ENCODE measurements at regions not wholly inside any gene's neighbourhood (a gene's known extent, or its start where the extent isn't known, plus 50 kb on each side); places are given as distances from the start of the nearest gene placed in this dataset.

- DNase-seq, result no peak
Measured at GRCh38 chr10:131636841-131637724, 263.7 kb upstream of the PPP2R2D start.

DNA sequence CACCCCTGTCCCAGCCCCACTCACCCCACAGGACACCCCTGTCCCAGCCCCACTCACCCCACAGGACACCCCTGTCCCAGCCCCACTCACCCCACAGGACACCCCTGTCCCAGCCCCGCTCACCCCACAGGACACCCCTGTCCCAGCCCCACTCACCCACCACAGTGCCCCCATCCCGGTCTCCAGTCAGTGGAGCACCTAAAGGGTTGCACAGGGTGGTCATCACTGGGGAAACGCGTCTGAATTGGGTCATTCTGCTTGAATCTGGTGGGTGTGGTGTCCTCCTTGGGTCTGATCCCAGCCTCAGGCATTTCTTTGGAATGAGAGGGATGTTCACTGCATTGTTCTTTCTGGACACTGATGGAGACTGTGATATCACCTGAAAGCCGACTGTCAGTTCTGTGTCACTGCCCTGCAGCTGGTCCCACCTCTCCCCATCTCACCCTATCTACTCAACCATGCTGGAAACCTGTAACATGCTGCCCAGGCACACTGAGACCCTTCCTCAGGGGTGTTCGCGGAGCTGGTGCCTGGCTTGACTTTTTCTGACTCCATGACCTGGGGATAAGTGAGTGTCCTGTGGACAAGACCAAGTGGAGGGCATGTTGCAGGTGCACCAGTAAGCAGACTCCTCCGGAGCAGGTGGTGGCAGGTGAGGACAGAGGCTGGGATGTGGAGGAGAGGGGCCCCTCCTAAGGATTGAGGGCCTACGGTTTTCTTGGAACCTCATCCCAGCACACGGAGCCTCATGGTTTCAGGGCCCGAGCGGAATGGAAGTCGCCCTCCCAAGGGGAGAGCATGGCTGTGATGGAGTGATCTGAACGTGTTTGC is 262.5 kb upstream of the PPP2R2D start:
- no peak for DNase-seq

GRCh38 chr10:131638880-131639278 is 261.9 kb upstream of the PPP2R2D start:
- no peak for DNase-seq

DNA sequence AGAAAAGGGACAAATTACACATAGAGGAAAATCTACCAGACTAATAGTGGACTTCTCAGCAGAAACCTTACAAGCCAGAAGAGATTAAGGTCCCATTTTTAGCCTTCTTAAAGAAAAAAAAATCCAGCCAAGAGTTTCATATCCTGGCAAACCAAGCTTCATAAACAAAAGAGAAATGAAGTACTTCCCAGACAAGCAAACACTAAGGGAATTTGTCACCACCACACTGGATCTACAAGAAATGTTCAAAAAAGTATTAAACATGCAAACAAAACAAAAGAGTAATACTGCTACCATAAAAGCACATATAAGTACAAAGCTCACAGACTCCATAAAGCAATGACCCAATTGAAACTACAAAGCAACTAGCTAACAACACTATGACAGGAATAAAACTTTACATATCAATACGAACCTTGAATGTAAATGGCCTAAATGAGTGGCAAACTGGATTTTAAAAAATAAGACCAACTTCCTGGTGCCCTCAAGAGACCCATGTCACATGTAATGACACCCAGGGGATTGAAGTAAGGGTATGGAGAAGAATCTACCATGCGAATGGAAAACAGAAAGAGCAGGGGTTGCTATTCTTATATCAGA is 260.7 kb upstream of the PPP2R2D start:
- DNase-seq, result no peak

GRCh38 chr10:131641231-131641630 is 259.6 kb upstream of the PPP2R2D start:
- no peak for DNase-seq

DNA sequence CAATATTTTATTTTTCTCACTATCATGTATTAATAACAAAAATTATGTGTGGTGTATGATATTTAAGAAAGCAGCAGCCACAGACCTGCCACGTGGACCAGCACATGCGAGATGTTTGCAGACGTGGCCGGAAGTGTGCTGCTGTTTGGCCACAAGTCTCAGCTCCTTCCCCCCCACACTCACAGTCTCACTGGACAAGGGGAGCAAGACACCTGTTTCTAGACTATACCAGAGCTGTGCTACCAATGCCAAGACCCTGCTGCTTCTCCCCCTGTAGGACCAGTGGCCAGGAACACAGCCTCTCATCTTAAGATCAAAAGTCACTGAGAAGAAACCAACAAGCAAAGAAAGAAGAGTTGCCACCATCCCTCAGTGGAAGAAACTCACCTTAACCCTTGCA is 258.9 kb upstream of the PPP2R2D start:
- DNase-seq, result no peak

DNA sequence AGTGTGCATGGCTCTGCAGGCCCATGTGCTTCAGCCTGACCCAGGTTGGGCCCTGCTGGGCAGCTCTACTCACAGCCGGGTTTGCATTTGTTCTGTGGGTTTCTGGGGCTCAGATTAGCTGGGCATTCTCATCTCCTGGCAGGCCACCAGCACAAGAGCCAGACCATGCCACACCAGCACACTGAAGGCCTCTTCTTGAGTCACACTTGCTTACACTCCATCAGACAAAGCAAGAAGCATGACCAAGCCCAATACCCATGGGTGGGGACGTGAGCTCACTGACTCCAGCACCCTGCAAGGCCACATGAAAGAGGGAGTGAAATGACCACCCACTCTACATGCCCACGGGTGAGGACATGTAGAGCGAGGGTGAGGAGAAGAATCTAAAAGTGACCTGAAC is 257.8 kb upstream of the PPP2R2D start:
- no peak for DNase-seq

GRCh38 chr10:131644289-131644688 is 256.5 kb upstream of the PPP2R2D start:
- no peak for DNase-seq

DNA sequence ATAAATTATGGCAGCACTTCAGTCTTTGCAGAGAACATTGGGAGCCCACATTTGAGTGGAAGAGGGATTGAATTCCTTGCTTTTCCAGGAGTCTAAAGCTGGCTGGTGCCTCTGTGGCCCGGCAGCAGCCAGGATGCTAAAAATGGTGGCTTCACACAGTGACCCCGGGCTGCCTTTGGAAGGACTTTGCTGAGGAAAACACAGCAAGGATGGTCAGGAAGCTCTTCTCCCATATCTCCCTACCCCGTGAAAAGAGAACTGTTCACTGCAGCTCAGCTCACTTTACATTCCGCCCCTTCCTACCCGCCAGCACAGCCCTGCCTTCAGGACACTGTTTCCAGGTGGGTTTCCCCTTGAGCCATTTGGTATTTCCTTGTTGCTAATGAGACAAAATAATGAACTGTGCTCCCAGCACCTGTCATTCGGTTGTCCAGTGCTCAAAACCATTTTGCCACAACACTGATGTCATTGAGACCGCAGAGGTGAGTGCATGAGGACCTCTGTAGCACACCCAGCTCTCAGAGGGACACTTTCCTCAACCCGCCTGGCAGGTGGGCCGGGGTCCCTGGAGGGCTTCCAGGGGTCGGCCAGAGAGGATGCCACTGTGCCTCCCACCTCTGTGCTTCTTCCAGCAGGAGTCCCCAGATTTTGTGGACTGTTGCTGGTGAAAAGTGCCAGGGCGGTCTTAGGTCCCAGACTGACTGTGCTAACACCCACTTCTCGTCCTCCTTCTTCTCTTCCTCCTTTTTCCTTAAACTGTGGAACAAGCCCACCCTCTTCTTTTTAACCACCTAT is 255.7 kb upstream of the PPP2R2D start:
- no peak for DNase-seq

DNA sequence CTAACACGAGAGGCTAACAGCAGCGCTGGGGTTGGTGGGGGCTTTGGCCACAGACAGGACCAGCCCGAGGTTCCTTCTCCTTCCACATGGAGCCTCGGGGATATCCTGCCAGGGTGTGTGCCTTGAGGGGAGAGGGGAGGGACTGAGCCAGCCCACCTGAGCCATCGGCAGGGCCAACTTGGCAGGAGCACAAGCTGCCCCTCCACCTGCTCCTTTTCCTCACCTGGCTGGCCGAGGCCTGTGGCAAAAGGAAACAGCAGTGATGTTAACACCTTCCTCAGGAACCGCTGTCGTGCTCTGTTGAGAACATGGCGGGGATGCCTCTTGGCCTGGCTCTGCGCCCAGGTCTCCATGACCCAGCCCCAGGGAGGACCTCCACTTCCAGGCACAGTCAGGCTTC is 255.1 kb upstream of the PPP2R2D start:
- no peak for DNase-seq

DNA sequence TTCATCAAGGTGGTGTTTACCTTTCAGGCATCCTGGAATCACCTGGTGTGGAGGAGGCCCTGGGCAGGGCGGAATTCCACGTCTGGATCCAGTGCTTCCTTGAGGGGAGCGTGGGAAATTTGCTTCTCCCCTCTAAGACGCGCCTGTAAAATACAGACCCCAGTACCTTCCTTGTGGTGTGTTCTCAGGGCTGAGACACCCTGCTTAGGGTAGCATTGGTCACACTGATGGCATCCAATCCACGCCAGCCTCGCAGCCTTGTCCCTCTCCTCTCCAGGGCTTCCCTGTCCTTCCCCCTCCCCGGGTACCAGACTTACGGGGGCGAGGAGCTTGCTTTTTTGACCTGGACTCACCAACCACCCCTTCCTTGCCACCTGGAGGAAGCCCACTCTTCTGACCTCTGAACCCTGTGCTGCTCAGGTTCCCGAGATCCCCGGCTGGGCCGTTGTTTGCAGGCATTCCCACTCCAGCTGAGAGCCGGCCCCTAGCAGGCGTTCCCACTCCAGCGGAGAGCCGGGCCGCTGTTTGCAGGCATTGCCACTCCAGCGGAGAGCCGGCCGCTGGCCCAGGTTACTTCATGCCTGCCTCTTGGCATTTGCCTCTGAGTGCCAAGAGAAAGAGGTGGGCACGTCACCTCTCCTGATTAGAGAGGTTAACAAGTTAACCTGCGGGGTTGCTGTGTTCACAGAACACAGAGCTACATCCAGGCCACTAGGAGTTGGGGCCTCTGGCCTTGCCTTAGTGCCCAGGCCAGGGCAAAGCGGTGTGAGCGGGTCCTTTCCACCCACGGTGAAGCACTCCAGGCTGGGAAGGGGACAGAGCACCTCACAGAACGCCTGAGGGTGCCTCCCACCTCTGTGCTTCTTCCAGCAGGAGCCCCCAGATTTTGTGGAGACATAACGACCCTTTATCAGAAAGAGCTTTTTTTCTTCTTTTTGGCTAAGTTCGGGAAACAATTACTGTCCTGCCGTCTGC is 254.0 kb upstream of the PPP2R2D start:
- no peak for DNase-seq

DNA sequence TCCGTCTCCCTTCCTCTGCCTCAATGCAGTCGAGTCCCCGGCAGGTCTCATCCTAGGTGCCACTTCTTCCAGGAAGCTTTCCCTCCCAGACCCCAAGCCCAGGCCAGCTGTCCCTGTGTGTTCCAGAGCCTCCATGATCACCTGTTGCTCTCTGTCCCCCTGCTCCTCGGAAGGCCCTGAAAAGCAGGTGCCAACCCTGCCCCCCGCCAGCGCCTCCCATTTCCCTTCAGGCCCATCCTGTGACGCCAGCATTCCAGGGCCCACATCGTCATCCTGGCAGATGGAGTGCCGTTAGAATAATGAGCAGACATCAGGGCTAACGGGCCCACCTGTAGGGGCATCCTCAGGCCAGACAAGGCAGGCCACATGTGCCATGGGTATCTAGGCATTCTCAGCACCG is 253.0 kb upstream of the PPP2R2D start:
- DNase-seq, result no peak

DNA sequence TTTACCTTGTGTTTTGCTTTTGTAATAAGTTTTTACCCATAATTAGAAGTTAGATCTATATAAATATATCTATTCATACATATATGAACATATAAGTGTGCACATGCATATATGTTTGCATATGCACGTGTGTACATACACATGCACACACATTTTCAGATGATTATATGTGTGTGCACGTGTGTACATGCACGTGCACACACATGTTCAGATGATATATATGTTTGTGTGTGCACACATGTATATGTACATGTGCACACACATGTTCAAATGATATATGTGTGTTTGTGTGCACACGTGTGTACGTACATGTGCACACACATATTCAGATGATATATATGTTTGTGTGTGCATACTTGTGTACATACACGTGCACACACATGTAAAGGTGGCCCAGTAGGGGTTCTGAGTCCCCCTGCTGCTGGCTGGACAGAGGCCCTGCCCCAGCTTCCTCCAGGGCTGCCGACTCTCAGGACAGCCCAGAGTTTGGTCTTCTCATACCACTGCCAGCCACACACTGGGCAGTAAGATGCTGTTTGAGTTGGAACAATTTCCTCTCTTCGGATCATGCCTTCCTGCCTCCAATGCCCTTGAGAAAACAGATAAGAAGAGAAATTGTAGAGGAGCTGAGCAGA is 252.3 kb upstream of the PPP2R2D start:
- no peak for DNase-seq

GRCh38 chr10:131649617-131650016 is 251.2 kb upstream of the PPP2R2D start:
- no peak for DNase-seq

DNA sequence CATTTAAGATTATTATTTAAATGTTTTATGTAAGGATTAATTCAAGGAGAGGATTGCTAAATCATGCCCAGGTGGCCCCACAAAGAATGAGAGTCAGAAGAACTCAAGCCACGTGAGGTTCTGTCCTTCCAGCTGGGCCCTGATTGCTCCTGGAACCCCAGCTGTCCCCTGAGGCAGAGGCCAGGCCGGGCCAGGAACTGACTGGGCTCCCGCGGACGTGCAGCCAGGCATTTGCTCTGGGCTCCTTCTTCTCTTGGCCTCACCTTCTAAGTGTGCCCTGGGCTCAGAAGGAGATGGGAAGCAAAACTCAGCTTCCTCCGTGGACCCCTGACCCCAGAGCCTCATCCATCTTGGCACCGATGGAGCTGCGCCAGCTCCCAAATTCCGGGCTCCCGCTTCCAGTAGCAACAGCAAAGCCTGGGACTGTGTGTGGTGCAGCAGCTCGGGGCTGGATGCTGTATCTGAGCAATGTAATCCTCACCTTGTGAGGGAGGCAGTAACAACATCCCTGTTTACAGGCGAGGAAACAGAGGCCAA is 250.6 kb upstream of the PPP2R2D start:
- DNase-seq, result no peak

DNA sequence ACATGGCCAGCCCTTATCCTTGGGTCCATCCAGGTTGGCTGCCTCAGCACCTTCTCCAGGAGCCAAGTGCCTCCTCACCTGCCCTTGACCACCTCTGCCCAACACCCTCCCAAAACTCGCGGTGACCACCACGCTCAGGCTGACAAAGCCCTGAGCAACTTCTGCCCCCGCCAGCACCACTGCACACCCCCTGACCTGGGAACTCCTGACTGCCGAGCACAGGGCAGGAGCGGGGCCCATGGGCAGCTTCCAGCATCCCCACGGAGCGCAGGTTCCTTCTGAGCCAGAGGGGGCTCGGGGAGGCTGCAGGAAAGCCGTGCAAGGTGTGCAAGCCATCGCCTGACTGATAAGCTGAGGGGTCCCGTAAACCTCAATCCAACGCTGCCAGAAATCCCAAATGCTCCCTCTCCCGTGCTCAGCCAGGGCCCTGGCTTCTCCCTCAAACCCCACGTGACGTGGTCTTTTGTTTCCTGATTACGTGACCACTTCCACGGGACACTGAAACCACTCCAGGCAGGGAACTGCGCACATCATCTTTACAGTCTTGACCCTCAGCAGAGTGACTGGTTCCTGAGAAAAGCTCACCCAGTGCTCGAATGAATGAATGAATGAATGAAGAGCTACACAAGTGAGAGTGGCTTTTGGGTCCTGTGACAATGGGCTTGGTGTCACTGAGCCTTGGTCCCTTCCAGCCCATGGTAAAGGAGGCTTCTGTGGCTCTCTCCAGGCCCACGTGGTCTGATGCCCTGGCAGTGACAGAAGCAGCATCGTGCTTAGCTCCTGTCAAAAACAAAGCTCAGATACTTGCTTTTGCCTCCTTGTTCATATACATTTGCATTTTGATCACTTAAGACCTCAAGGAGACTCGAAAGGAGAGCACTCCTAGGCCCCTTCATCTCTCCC is 249.8 kb upstream of the PPP2R2D start:
- DNase-seq, result no peak

GRCh38 chr10:131651674-131652437 is 249.0 kb upstream of the PPP2R2D start:
- no peak for DNase-seq

GRCh38 chr10:131652438-131653139 is 248.2 kb upstream of the PPP2R2D start:
- DNase-seq, result no peak

All from AML-193 (cell line).